Panc1 (cell line): ENCODE measurements at regions not wholly inside any gene's neighbourhood (a gene's known extent, or its start where the extent isn't known, plus 50 kb on each side); places are given as distances from the start of the nearest gene placed in this dataset.

Experiments used
- POLR2AphosphoS5 ChIP-seq: IDR thresholded peaks from 2 replicates; pipeline ENCODE4 v1.6.1; 2012; ENCODE audit warnings: mild to moderate bottlenecking, low read depth, low read length, moderate library complexity
- SIN3A ChIP-seq: IDR thresholded peaks from 2 replicates; pipeline ENCODE4 v1.6.1; 2012; ENCODE audit warnings: low read depth, mild to moderate bottlenecking, low read length, moderate library complexity, borderline replicate concordance; ENCODE audit not compliant: insufficient read depth
- TCF7L2 ChIP-seq: IDR thresholded peaks from 2 replicates; pipeline ENCODE4 v1.6.1; 2011; ENCODE audit warnings: mild to moderate bottlenecking, low read depth, low read length, inconsistent platforms
- TF ChIP-seq, protein P1 (sequence below): fragments of 450-650 bp; IDR thresholded peaks from 2 replicates; pipeline ENCODE4 v1.5.1; 2017; ENCODE audit warnings: mild to moderate bottlenecking
- TF ChIP-seq, protein P2 (sequence below), 2 experiments: IDR thresholded peaks; 2 replicates each; pipeline ENCODE4 v1.6.1; 2011 to 2012; ENCODE audit warnings: low read depth in 2 of 2, control low read depth in 1 of 2, low read length in 1 of 2, mild to moderate bottlenecking in 1 of 2, moderate library complexity in 1 of 2; ENCODE audit not compliant: insufficient read depth in 1 of 2

DNA sequence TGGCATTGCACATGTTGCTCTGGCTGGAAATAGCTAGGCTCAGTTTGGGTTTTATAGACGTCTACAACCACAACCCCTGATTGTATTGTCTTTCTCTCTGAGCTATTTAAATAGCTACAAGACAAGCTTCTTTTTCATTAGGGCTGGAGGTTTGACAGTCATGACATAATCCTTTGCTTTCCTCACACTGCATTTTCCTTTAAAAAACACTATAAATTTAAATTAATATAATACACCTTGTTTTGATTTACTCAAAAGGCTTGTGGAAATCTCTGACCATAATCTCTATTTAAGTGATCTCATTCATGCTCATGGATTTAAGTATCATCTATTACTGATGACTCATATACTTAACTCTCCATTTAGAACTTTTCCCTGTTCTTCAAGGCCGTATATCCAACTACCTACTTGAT lies 50.4 kb upstream of the PTGFR start:
- TF ChIP-seq POLR2AphosphoS5 (no peak), TCF7L2 (no peak), SIN3A (no peak)
- TF ChIP-seq, protein P1, sequence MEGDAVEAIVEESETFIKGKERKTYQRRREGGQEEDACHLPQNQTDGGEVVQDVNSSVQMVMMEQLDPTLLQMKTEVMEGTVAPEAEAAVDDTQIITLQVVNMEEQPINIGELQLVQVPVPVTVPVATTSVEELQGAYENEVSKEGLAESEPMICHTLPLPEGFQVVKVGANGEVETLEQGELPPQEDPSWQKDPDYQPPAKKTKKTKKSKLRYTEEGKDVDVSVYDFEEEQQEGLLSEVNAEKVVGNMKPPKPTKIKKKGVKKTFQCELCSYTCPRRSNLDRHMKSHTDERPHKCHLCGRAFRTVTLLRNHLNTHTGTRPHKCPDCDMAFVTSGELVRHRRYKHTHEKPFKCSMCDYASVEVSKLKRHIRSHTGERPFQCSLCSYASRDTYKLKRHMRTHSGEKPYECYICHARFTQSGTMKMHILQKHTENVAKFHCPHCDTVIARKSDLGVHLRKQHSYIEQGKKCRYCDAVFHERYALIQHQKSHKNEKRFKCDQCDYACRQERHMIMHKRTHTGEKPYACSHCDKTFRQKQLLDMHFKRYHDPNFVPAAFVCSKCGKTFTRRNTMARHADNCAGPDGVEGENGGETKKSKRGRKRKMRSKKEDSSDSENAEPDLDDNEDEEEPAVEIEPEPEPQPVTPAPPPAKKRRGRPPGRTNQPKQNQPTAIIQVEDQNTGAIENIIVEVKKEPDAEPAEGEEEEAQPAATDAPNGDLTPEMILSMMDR = no peak
- TF ChIP-seq, protein P2, sequence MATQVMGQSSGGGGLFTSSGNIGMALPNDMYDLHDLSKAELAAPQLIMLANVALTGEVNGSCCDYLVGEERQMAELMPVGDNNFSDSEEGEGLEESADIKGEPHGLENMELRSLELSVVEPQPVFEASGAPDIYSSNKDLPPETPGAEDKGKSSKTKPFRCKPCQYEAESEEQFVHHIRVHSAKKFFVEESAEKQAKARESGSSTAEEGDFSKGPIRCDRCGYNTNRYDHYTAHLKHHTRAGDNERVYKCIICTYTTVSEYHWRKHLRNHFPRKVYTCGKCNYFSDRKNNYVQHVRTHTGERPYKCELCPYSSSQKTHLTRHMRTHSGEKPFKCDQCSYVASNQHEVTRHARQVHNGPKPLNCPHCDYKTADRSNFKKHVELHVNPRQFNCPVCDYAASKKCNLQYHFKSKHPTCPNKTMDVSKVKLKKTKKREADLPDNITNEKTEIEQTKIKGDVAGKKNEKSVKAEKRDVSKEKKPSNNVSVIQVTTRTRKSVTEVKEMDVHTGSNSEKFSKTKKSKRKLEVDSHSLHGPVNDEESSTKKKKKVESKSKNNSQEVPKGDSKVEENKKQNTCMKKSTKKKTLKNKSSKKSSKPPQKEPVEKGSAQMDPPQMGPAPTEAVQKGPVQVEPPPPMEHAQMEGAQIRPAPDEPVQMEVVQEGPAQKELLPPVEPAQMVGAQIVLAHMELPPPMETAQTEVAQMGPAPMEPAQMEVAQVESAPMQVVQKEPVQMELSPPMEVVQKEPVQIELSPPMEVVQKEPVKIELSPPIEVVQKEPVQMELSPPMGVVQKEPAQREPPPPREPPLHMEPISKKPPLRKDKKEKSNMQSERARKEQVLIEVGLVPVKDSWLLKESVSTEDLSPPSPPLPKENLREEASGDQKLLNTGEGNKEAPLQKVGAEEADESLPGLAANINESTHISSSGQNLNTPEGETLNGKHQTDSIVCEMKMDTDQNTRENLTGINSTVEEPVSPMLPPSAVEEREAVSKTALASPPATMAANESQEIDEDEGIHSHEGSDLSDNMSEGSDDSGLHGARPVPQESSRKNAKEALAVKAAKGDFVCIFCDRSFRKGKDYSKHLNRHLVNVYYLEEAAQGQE (IDR thresholded peaks at IDR 0.05; ENCODE audit: insufficient read depth in 1 of 2, low read depth in 2 of 2, low read length in 1 of 2) = no peak
